ENCODE measurements at regions not wholly inside any gene's neighbourhood (a gene's known extent, or its start where the extent isn't known, plus 50 kb on each side); places are given as distances from the start of the nearest gene placed in this dataset.

DNA sequence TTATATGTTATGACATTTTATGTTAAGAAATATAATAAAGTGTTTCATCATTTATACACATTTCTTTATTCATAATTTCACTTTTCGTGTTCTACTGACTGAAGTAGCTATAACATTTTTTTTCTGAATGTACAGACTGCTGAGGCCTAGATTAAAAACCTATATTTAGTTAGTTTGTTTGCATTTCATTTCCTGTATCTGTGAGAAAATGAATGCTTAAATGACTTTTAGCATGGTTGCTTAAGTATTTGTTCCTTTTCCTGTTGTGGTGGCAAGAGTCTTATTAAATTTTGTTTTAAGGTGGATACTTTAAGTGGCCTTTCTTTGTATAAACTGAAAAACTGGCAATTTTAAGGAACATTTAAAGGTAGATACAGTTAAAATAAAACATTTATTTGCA is 779.7 kb upstream of the MAN1A1 start:
- no peak for DNase-seq (ENCODE audit: low read depth in 2 of 2, low spot score in 1 of 2)

- DNase-seq (ENCODE audit: low read depth in 2 of 2, low spot score in 1 of 2) = no peak
Measured at GRCh38 chr6:120122401-120122800, 772.8 kb upstream of the MAN1A1 start.

- DNase-seq (ENCODE audit: low read depth in 2 of 2, low spot score in 1 of 2) = no peak
Measured at GRCh38 chr6:120116343-120116742, 766.8 kb upstream of the MAN1A1 start.

DNA sequence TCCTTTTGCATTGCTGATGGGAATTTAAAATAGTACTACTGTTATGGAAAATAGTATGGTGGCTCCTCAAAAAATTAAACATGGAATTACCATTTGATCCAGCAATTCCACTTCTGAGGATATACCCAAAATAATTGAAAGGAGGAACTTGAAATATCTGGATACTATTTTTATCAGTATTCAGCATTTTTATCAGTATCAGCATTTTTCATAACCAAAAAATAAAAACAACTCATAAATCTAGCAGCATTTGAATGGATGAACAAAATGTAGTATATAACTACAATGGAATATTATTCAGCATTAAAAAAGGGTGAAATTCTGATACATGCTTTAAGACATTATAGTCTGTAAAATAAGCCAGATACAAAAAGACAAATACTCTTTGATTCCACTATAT is 763.4 kb upstream of the MAN1A1 start:
- no peak for DNase-seq (ENCODE audit: low read depth in 2 of 2, low spot score in 1 of 2)

GRCh38 chr6:120111001-120111400 is 761.4 kb upstream of the MAN1A1 start:
- DNase-seq (ENCODE audit: low read depth in 2 of 2, low spot score in 1 of 2) = no peak

DNA sequence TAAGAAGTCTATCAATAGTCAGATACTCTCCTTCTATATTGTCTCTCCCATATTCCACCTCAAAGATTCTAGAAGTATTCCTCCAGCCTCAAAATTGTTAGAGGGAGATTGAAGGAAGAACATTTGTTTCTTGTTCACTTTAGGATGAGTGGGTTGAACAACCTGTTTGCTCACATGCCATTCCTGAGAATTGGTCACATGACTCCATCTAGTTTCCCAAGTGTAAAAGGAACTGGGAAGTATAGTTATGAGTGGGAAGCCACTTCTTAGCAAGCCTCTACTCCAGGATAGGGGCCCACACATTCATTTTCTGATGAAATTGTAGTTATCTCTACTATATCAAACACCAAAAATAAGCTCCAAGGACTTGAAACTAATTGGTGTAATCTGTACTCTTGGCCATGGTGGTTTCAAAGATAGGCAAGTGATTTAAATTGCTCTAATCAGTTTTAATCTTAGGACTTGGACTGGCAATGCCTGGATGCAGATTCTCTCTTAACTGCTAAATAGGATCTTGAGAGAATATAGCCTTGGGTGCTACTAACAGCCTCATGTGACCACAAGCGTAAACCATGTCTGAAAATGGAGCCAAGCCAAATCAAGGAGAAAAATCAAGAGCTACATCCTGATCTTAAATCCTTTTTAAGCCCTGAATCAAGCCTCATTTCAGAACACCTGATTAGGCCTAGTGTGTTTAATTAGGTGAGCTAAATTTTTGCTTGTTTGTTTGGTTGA is 758.7 kb upstream of the MAN1A1 start:
- DNase-seq (ENCODE audit: low read depth in 2 of 2, low spot score in 1 of 2) = no peak

DNA sequence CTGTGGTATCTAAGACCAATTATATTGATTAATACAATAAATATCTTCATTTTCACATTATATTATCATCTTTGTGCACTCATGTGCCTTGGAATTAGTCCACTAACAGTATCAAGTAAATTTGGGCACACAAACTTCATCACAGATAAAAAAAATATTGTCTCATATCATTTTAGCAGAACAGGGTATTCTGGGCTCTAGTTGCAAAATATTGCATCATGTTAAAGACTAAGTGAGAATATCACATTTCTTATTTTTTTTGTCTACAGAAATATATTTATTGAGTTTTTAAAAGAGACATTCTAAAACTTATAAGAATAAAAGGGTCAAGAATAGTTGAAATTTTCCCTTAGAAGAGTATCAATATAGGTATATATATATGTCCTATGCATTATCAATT is 754.1 kb upstream of the MAN1A1 start:
- no peak for DNase-seq (ENCODE audit: low read depth in 2 of 2, low spot score in 1 of 2)

GRCh38 chr6:120096696-120097260 is 747.2 kb upstream of the MAN1A1 start:
- DNase-seq (ENCODE audit: low read depth in 2 of 2, low spot score in 1 of 2) = no peak

DNA sequence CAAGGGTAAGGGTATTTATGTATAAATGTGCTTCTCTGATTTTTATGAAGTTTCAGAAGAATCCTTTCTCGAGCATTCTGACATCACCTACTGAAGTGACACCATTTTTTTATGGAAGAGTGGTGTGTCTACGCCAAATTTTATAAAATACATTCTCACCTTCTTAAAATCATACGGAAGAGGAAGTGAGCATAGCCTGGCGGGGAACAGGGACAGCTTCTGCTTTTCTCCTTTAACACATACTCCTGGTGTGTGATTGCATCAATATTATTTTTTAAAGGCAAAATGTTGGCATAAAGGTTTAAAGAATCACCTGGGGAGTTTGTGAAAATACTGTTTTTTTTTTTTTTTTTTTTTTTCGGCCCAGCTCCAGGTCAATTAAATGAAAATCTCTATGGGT is 733.6 kb upstream of the MAN1A1 start:
- no peak for DNase-seq (ENCODE audit: low read depth in 2 of 2, low spot score in 1 of 2)

- DNase-seq (ENCODE audit: low read depth in 2 of 2, low spot score in 1 of 2) = no peak
Measured at GRCh38 chr6:120077489-120077888, 727.9 kb upstream of the MAN1A1 start.

- DNase-seq (ENCODE audit: low read depth in 2 of 2, low spot score in 1 of 2) = no peak
Measured at GRCh38 chr6:120058410-120058809, 708.8 kb upstream of the MAN1A1 start.

DNA sequence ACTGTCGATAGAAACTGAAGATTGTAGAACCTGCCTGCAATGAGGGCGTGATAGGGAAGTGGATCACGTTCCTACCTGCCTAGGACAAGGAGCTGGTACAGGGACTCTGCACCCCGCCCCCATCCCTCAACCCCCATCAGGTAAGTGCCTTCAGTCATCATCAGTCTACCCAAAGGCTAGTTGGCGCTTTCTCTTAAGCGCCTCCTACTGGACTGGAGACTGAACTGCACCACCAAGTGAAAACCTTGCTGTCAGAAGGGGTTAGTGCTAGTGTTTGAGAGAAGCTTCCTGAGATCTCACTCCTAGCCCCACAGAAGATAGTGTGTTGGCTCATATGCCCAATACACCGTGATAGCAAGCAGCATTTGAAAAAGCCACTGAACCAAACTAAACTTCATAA is 706.5 kb upstream of the MAN1A1 start:
- DNase-seq (ENCODE audit: low read depth in 2 of 2, low spot score in 1 of 2) = no peak

- no peak for DNase-seq (ENCODE audit: low read depth in 2 of 2, low spot score in 1 of 2)
Measured at GRCh38 chr6:120055071-120055470, 705.5 kb upstream of the MAN1A1 start.

DNA sequence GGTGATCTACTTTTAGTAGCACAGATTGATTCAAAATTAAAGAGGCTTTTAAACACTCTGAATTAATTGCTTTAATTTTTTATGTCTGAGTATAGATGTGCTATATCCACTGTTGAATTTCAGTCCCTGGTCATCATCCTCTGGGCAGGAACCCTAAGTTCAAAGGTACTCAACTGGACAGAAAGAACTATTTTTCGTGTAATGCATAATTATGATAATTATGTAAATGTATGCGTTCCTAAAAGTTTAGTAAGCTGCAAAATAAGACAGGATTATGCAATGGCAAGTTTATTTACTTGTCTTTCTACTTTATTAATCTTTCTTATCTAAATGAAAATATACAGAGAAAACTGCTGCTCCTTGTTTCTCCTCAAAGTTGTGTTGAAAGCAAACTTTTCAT is 690.1 kb upstream of the MAN1A1 start:
- DNase-seq (ENCODE audit: low read depth in 2 of 2, low spot score in 1 of 2) = no peak

DNA sequence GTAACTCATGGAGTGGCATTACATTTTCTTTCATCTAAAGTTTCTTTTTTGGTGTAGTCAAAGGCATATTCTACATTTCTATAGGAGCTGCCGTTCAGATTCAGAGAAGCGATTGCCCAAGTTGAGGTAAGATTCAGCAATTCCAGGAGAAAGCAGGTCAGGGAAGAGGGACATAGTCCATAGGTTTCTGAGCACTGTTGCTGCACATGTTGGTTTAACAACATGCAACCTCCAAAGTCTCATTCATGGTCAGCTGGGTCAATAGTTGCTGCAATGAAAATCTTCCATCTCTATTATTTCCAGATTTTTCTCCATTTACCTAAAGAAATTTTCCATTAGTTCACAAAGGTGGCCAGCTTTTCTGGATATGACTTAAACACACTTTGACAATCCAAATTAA is 682.3 kb upstream of the MAN1A1 start:
- no peak for DNase-seq (ENCODE audit: low read depth in 2 of 2, low spot score in 1 of 2)

DNA sequence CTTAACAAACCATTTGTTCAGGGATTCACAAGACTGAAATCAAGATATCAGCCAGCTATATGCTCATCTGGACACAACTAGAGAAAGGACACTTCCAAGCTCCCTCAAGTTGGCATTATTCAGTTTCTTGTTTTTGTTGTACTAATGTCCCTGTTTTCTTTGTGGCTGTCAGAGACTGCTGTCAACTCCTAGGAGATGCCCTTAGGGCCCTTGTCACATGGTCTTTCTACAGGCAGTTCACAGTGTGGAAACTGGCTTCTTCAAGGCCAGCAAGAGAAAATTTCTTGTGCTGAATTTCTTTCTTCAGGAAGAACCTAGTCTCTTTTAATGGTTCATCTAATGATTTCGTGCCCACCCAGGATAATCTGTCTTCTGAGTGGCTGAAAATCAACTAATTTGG is 677.2 kb upstream of the MAN1A1 start:
- no peak for DNase-seq (ENCODE audit: low read depth in 2 of 2, low spot score in 1 of 2)

DNA sequence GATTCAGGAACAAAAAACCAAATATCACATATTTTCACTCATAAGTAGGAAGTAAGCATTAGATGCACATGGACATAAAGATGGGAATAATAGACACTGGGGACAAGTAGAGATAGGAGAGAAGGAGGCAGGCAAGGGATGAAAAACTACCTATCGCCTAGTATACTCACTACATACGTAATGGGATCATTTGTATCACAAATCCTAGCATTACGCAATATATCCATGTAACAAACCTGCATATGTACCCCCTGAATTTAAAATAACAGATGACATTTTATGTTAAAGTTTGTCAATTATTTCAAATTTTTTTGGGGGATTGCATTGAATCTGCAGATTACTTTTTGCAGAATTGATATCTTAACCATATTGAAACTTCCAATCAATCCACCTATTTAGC is 660.5 kb upstream of the MAN1A1 start:
- DNase-seq (ENCODE audit: low read depth in 2 of 2, low spot score in 1 of 2) = no peak

DNA sequence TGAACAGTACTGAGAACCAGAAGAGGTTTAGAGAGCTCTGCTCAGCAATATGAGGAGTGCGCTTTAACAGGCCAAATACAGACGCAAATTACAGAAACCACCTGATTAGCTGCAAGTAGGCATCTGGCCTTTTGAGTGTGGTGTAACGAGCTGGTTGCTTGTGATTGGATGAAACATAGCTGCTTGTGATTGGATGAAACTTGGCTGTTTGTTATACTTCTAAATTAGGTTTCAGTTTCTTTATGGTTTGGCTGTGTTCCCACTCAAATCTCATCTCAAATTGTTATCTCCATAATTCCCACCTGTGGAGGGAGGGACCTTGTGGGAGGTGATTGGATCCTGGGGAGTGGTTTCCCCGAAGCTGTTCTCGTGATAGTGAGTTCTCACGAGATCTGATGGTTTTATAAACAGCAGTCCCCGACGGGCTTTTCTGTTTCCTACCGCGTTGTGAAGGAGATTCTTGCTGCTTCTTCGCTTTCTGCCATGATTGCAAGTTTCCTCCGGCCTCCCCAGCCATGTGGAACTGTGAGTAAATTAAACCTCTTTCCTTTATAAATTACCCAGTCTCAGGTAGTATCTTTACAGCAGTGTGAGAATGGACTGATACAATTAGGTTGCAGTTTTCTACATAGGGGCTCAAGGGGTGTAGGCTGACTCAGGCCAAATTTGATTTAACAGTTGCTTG is 655.9 kb upstream of the MAN1A1 start:
- DNase-seq (ENCODE audit: low read depth in 2 of 2, low spot score in 1 of 2) = no peak

GRCh38 chr6:119986934-119987549 is 637.5 kb upstream of the MAN1A1 start:
- DNase-seq (ENCODE audit: low read depth in 2 of 2, low spot score in 1 of 2) = no peak

GRCh38 chr6:119985952-119986736 is 636.6 kb upstream of the MAN1A1 start:
- no peak for DNase-seq (ENCODE audit: low read depth in 2 of 2, low spot score in 1 of 2)

DNA sequence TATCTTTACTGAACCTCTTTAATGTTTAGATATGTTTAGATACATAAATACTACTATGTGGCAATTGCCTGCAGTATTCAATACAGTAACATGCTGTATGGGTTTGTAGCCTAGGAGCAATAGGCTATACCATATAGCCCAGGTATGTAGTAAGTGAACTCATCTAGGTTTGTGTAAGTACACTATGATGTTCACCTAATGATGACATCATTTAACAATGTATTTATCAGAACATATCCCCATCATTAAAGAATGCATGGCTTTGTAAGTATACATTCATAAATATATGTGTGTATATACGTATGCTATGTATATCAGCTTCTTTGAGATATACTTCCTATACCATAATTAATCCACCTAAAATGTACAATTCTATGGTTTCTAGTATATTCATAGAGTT is 631.2 kb upstream of the MAN1A1 start:
- no peak for DNase-seq (ENCODE audit: low read depth in 2 of 2, low spot score in 1 of 2)
